Kidney (tissue), 13 donors: ENCODE measurements at regions not wholly inside any gene's neighbourhood (a gene's known extent, or its start where the extent isn't known, plus 50 kb on each side); places are given as distances from the start of the nearest gene placed in this dataset.

Experiments
- DNase-seq, 5 donors: peaks; one replicate each; pipeline ENCODE4 v3.0.0-alpha.2; 2013 to 2020
- FAIRE-seq: peaks from 2 replicates; lab custom pipeline; 2012; peaks lifted over from hg19 to GRCh38; lab: Jason Lieb, UNC
- H3K27ac ChIP-seq, 2 donors: one replicate each; pipeline ENCODE4 v1.7.0; 2013; ENCODE audit warnings: low read depth in 2 of 2, low read length in 2 of 2, inconsistent platforms in 1 of 2
- H3K27me3 ChIP-seq: one replicate; pipeline ENCODE4 v1.7.1; 2013; ENCODE audit warnings: low read length, inconsistent platforms; ENCODE audit not compliant: control insufficient read depth, insufficient read depth
- H3K36me3 ChIP-seq, 3 donors: one replicate each; pipeline versions ENCODE4 v1.7.0 to v1.7.1; 2013; ENCODE audit warnings: low read length in 3 of 3, control low read depth in 1 of 3, inconsistent platforms in 1 of 3; ENCODE audit not compliant: insufficient read depth in 3 of 3, control insufficient read depth in 2 of 3
- H3K4me1 ChIP-seq, 3 donors: one replicate each; pipeline versions ENCODE4 v1.7.0 to v1.7.1; 2013; ENCODE audit warnings: low read length in 3 of 3, inconsistent platforms in 1 of 3, low read depth in 1 of 3; ENCODE audit not compliant: control insufficient read depth in 2 of 3, insufficient read depth in 2 of 3
- H3K4me3 ChIP-seq, 3 donors: one replicate each; pipeline versions ENCODE4 v1.7.0 to v1.8.1; 2013; ENCODE audit warnings: low read length in 3 of 3, control low read depth in 1 of 3, inconsistent platforms in 1 of 3
- H3K9ac ChIP-seq, 3 donors: one replicate each; pipeline versions ENCODE4 v1.7.0 to v1.7.1; 2013; ENCODE audit warnings: low read length in 3 of 3, control low read depth in 1 of 3, inconsistent platforms in 1 of 3
- H3K9me3 ChIP-seq, 3 donors: one replicate each; pipeline versions ENCODE4 v1.7.0 to v1.7.1; 2013; ENCODE audit warnings: low read length in 3 of 3, control low read depth in 1 of 3, inconsistent platforms in 1 of 3; ENCODE audit not compliant: control insufficient read depth in 2 of 3, insufficient read depth in 1 of 3
- intact Hi-C: fragments of 100-400 bp; cut with DNase I; formaldehyde crosslinking; loops from one replicate; pipeline ENCODE4 v1.11.1; 2022
- TF ChIP-seq, protein P1 (sequence below): IDR thresholded peaks from 3 replicates; pipeline ENCODE4 v1.5.1; 2012; ENCODE audit warnings: mild to moderate bottlenecking, moderate library complexity, borderline replicate concordance; ENCODE audit not compliant: insufficient read depth; ENCODE audit errors: extremely low read depth
- donor health status: control.
- donor health status: control.
- donor health status: control.
- donor health status: control.
- donor health status: control.
- donor health status: DM: yes; HTN: yes; CAD: no.
- donor health status: Normal renal cell carcinoma (clear cell type).

DNA sequence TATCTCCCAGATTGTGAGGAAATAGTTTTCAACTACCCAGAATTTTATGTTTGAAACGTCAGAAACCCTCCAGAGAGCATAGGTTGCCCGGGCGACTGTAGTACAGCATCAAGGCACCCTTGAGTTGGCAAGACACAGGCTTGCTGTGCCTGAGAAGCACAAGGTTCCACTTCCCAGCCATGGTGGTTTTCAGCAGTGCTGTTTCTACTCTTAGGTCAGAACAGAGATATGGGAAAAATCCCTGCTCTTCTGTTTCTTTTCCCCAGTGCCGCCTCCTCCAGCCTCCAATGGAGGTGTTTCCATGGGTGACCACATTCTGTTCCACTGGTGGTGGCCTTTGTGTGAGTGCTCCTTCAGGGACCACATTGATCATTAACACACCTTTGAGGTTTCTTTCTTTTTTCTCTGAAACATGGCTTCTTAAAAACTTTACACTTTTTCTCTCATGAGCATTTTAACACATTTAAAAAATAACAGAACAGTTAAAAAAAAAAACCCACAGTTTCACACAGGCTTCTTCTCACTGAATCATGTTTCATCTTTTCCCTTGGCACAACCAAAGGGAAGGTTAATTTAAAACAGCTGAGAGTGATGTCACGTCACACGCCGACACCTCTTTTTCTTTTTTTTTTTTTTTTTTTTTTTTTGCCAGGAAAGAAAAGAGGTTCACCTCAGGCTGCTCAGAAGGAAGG is 229.3 kb upstream of the HDAC4 start:
- Histone ChIP-seq H3K36me3 (no peaks in the 10 kb centered on the region), H3K4me1 (no peaks in the 10 kb centered on the region), H3K27ac (no peak overlapping the region), H3K4me3 (no peak overlapping the region), H3K27me3 (no peaks in the 10 kb centered on the region), H3K9ac (no peak overlapping the region), H3K9me3 (no peaks in the 10 kb centered on the region)
- intact Hi-C loops, result no loop called here
- DNase-seq (no peak), FAIRE-seq (no peak)
- TF ChIP-seq, protein P1, sequence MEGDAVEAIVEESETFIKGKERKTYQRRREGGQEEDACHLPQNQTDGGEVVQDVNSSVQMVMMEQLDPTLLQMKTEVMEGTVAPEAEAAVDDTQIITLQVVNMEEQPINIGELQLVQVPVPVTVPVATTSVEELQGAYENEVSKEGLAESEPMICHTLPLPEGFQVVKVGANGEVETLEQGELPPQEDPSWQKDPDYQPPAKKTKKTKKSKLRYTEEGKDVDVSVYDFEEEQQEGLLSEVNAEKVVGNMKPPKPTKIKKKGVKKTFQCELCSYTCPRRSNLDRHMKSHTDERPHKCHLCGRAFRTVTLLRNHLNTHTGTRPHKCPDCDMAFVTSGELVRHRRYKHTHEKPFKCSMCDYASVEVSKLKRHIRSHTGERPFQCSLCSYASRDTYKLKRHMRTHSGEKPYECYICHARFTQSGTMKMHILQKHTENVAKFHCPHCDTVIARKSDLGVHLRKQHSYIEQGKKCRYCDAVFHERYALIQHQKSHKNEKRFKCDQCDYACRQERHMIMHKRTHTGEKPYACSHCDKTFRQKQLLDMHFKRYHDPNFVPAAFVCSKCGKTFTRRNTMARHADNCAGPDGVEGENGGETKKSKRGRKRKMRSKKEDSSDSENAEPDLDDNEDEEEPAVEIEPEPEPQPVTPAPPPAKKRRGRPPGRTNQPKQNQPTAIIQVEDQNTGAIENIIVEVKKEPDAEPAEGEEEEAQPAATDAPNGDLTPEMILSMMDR, result no peak

DNA sequence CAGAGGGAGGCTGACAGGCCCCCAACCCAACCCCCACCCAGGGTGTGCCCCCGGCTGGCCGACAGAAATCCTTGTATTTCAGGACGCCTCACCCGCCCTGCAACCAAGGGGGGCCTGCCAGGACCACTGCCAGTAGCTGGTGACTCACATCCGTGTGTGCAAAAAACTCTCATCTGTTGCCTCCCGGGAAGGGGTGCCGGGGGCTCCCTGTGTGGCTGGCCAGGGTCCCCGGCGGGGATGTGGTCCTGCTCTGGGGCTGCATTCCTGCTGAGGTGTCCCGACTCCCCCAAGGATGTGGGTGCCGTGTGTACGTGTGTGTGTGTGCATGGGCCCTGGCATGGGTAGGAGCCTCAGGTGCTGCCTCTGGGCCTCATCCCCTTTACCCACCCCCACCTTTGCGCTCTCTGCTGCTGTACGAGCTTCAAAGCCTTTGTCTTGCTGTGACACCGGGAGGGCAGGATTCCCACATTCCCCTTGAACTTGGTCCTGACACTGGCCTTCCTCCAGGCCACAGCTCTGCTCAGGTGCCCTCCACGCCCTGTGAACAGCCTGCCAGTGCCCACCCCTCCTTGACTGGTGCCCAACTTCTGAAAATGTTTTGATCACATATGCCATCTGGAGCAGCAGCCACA is 226.3 kb upstream of the HDAC4 start:
- no peak overlapping the region for H3K4me3 ChIP-seq
- H3K27me3 ChIP-seq, result no peaks in the 10 kb centered on the region
- H3K4me1 ChIP-seq, result no peaks in the 10 kb centered on the region
- DNase-seq (no peak), FAIRE-seq (no peak)
- no peak overlapping the region for H3K9ac ChIP-seq
- intact Hi-C loops, result no loop called here
- TF ChIP-seq, protein P1, result no peak
- no peaks in the 10 kb centered on the region for H3K36me3 ChIP-seq
- H3K27ac ChIP-seq, result no peak overlapping the region
- H3K9me3 ChIP-seq, result no peaks in the 10 kb centered on the region

DNA sequence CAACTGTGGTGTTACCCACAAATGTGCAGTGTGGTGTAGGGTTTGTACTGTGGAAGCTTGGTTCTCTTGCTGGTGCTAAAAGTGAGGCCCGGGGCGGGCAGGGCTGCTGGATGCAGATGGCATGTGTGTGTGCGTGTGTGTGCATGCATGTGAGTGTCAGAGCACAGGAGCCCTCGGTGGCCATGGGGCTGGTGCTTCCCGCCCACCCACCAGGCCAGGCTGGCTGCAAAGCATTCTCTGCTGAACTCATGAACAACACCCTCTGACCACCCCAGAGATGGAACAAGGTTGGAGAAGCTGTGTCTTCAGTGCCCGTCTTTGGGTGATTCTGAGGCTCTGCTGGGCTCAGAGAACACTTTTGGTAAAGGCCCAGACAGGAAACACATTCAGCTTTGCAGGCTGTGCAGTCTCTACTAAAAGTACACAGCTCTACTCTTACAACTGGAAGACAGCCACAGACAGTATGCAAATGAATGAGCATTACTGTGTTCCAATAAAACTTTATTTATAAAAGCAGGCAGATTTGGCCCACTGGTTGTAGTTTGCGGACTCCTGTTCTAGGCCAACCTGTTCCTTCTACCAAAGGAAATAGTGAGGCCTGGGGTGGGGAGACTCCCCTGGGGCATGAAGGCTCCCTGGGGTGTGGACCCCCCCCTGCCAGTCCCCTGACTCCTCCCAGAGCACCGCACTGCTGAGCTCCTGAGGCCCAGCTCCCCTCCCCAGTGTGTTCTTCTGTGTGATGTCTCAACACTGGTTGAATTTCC is 225.3 kb upstream of the HDAC4 start:
- FAIRE-seq (no peak), DNase-seq (no peak)
- Histone ChIP-seq H3K27me3 (no peaks in the 10 kb centered on the region), H3K27ac (no peak overlapping the region), H3K36me3 (no peaks in the 10 kb centered on the region), H3K9ac (no peak overlapping the region), H3K9me3 (no peaks in the 10 kb centered on the region), H3K4me1 (no peaks in the 10 kb centered on the region), H3K4me3 (no peak overlapping the region)
- intact Hi-C loops, result no loop called here
- TF ChIP-seq, protein P1, result no peak
